WTC11 (cell line): ENCODE measurements at regions not wholly inside any gene's neighbourhood (a gene's known extent, or its start where the extent isn't known, plus 50 kb on each side); places are given as distances from the start of the nearest gene placed in this dataset.

Source experiments
- FOXP1 ChIP-seq: sonication (generic); formaldehyde crosslinking; IDR thresholded peaks from 2 replicates; pipeline ENCODE4 v1.8.0; 2022; ENCODE audit warnings: missing genetic modification reagents, mild to moderate bottlenecking, moderate library complexity, borderline replicate concordance
- JUN ChIP-seq: sonication (generic); formaldehyde crosslinking; IDR thresholded peaks from 2 replicates; pipeline ENCODE4 v1.8.0; 2023; ENCODE audit warnings: mild to moderate bottlenecking, missing genetic modification reagents
- TP53 ChIP-seq: sonication (generic); formaldehyde crosslinking; IDR thresholded peaks from 2 replicates; pipeline ENCODE4 v1.8.1; 2023; ENCODE audit warnings: mild to moderate bottlenecking, missing genetic modification reagents
- ZNF396 ChIP-seq: fragments of 250-450 bp; sonication (Bioruptor Pico); IDR thresholded peaks from 2 replicates; pipeline ENCODE4 v1.8.0; 2021; ENCODE audit warnings: mild to moderate bottlenecking, moderate library complexity, borderline replicate concordance
- TF ChIP-seq, protein P1 (sequence below): sonication (generic); formaldehyde crosslinking; IDR thresholded peaks from 2 replicates; pipeline ENCODE4 v1.8.0; 2022; ENCODE audit warnings: mild to moderate bottlenecking, missing genetic modification reagents
- TF ChIP-seq, protein P2 (sequence below): sonication (generic); formaldehyde crosslinking; conservative IDR thresholded peaks from 2 replicates; pipeline ENCODE4 v1.8.1; 2022; ENCODE audit warnings: mild to moderate bottlenecking, missing genetic modification reagents
- TF ChIP-seq, protein P3 (sequence below): fragments of 200-600 bp; IDR thresholded peaks from 2 replicates; pipeline ENCODE4 v1.8.0; 2022; ENCODE audit warnings: antibody characterized with exemption
- TF ChIP-seq, protein P4 (sequence below): sonication (generic); formaldehyde crosslinking; IDR thresholded peaks from 2 replicates; pipeline ENCODE4 v1.8.1; 2023; ENCODE audit warnings: mild to moderate bottlenecking, missing genetic modification reagents, moderate library complexity

DNA sequence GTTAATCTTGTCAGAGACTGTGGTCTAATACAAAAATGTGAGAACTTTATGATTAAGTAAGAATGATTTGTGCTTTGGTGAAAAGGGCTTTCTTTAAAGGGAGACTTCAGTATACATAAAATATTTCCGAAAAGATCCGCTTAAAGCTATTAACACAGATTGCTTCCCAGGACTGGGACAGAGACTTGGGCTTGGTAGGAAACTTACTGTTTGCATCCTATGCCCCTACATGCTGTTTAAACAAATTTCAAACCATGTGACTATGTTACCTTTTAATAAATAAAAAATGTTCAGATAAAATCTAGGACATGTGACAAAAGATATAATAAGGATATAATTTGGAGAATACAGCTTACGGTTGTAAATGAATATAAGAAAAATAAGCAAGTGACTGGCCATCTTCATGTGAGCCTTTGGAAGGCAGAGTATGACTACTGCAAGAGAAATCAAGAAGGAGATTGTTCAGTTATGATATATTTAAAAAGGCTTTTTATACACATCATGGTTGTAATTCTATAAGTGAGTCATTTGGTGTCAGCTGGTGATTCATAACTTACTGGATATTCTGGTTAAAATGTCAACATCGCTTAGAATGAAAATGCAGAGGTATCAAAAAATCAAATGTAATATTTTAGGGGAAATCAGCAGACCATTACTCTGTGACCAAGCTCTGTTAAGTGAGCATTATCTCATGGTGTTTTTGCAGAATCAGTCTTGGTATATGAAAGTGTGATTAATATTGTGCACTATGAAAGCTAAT is 234.7 kb upstream of the E2F7 start:
- no peak for TF ChIP-seq FOXP1 (CRISPR knock-in tag)
- TF ChIP-seq, protein P1, sequence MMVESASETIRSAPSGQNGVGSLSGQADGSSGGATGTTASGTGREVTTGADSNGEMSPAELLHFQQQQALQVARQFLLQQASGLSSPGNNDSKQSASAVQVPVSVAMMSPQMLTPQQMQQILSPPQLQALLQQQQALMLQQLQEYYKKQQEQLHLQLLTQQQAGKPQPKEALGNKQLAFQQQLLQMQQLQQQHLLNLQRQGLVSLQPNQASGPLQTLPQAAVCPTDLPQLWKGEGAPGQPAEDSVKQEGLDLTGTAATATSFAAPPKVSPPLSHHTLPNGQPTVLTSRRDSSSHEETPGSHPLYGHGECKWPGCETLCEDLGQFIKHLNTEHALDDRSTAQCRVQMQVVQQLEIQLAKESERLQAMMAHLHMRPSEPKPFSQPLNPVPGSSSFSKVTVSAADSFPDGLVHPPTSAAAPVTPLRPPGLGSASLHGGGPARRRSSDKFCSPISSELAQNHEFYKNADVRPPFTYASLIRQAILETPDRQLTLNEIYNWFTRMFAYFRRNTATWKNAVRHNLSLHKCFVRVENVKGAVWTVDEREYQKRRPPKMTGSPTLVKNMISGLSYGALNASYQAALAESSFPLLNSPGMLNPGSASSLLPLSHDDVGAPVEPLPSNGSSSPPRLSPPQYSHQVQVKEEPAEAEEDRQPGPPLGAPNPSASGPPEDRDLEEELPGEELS (CRISPR knock-in tag) = no peak
- TF ChIP-seq, protein P2, sequence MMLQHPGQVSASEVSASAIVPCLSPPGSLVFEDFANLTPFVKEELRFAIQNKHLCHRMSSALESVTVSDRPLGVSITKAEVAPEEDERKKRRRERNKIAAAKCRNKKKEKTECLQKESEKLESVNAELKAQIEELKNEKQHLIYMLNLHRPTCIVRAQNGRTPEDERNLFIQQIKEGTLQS = no peak
- TF ChIP-seq, protein P3, sequence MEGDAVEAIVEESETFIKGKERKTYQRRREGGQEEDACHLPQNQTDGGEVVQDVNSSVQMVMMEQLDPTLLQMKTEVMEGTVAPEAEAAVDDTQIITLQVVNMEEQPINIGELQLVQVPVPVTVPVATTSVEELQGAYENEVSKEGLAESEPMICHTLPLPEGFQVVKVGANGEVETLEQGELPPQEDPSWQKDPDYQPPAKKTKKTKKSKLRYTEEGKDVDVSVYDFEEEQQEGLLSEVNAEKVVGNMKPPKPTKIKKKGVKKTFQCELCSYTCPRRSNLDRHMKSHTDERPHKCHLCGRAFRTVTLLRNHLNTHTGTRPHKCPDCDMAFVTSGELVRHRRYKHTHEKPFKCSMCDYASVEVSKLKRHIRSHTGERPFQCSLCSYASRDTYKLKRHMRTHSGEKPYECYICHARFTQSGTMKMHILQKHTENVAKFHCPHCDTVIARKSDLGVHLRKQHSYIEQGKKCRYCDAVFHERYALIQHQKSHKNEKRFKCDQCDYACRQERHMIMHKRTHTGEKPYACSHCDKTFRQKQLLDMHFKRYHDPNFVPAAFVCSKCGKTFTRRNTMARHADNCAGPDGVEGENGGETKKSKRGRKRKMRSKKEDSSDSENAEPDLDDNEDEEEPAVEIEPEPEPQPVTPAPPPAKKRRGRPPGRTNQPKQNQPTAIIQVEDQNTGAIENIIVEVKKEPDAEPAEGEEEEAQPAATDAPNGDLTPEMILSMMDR = no peak
- no peak for TF ChIP-seq TP53 (CRISPR knock-in tag)
- TF ChIP-seq, protein P4, sequence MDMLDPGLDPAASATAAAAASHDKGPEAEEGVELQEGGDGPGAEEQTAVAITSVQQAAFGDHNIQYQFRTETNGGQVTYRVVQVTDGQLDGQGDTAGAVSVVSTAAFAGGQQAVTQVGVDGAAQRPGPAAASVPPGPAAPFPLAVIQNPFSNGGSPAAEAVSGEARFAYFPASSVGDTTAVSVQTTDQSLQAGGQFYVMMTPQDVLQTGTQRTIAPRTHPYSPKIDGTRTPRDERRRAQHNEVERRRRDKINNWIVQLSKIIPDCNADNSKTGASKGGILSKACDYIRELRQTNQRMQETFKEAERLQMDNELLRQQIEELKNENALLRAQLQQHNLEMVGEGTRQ = no peak
- TF ChIP-seq ZNF396 = no peak
- TF ChIP-seq JUN (CRISPR knock-in tag) = no peak
